ENCODE measurements at regions not wholly inside any gene's neighbourhood (a gene's known extent, or its start where the extent isn't known, plus 50 kb on each side); places are given as distances from the start of the nearest gene placed in this dataset.

DNA sequence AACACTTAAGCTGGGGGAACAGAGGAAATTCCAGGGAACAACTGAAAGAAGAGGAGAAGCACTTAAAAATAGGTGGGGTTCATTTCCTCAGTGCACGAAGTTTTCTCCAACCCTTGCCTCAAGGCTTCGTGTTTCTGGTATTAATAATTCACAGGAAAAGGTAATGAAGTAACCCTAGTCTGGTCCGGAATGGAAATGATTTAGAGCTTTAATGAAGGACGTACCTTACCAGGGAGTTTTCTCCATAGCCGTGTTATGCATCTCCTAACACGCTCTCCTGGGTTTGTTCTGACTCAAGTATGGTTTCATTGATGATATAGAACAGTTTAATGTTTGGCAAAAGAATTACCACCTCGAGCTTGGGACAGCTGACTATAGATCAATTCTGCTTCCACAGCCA lies 214.2 kb downstream of the MTX2 start:
- DNase-seq (ENCODE audit: low read depth, low spot score) = no peak
- TF ChIP-seq, protein P1, sequence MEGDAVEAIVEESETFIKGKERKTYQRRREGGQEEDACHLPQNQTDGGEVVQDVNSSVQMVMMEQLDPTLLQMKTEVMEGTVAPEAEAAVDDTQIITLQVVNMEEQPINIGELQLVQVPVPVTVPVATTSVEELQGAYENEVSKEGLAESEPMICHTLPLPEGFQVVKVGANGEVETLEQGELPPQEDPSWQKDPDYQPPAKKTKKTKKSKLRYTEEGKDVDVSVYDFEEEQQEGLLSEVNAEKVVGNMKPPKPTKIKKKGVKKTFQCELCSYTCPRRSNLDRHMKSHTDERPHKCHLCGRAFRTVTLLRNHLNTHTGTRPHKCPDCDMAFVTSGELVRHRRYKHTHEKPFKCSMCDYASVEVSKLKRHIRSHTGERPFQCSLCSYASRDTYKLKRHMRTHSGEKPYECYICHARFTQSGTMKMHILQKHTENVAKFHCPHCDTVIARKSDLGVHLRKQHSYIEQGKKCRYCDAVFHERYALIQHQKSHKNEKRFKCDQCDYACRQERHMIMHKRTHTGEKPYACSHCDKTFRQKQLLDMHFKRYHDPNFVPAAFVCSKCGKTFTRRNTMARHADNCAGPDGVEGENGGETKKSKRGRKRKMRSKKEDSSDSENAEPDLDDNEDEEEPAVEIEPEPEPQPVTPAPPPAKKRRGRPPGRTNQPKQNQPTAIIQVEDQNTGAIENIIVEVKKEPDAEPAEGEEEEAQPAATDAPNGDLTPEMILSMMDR (IDR thresholded peaks at IDR 0.05; ENCODE audit: low read depth, low read length) = no peak
- Histone ChIP-seq H3K27me3 (ENCODE audit: control insufficient read depth, insufficient read depth, low read length) (peaks cover 20% of the 10 kb centered on the region), H3K27ac (ENCODE audit: low read depth, low read length) (no peak overlapping the region), H3K4me3 (ENCODE audit: low read depth, low read length) (no peak overlapping the region), H3K9me3 (ENCODE audit: control insufficient read depth, insufficient read depth, low read length) (no peaks in the 10 kb centered on the region)
- ChIA-PET POLR2A (no interaction called here), CTCF (interaction anchor here (0.6 kb wide), 1 partner anchor 239 kb away, joined by 5 read pairs; no protein-coding TSS in a partner anchor)

DNA sequence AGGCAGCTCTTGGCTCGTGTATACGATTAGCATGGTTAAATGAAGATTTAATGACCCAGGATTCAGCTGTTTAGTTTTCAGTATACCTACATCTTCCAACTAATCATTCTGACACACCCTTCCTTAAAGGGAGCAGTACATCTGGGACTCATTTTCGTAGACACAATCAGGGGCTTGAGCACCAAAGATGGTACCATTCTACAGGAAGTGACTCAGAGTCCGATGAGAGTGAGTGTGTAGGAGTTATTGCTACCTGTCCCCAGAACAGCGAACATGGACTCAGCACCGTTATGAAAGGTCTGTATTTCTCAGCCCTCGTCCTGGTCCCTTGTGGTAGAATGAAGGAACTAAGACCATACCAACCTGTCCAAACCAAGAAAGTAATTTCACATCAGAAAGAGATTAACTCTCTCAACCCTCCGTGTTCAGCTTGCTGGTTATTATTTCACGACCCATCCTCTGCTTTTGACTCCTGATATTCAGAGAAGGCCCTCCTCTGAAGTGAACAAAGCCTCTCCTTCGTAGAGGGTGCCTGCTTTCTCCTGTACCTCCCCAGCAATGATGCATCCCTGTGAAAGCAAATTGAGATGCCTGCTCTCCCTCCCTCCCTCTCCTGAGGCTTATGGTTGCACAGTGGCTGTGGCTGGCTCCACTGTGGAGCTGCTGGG lies 214.8 kb downstream of the MTX2 start:
- POLR2A ChIA-PET = no interaction called here
- CTCF ChIA-PET = interaction anchor here (0.6 to 1.3 kb wide), 2 partner anchors 30 to 240 kb away, joined by 5 to 7 read pairs; no protein-coding TSS in a partner anchor
- Histone ChIP-seq H3K27me3 (ENCODE audit: control insufficient read depth, insufficient read depth, low read length) (peaks cover 20% of the 10 kb centered on the region), H3K9me3 (ENCODE audit: control insufficient read depth, insufficient read depth, low read length) (no peaks in the 10 kb centered on the region), H3K4me3 (ENCODE audit: low read depth, low read length) (no peak overlapping the region), H3K27ac (ENCODE audit: low read depth, low read length) (no peak overlapping the region)
- no peak for DNase-seq (ENCODE audit: low read depth, low spot score)
- TF ChIP-seq, protein P1 (IDR thresholded peaks at IDR 0.05; ENCODE audit: low read depth, low read length) = no peak

DNA sequence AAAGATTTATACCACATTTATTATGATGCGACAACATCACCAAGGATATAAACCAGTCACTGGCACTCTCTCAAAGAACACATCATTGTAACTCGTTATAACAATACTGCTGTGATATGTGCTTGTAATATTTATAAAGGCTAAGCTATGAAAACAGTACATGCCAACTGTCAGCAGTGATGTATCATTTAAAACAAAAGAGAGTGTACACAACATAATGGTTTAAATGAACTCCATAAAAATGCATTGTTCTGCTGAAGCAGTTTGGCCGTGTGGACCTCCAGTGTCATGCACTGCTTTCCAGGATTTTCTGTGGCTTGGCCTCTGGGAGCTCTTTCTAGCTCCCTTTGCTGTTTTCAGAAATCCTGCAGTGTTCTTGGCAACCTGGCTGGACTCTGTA lies 215.6 kb downstream of the MTX2 start:
- Histone ChIP-seq H3K27me3 (ENCODE audit: control insufficient read depth, insufficient read depth, low read length) (peaks cover 22% of the 10 kb centered on the region), H3K4me3 (ENCODE audit: low read depth, low read length) (no peak overlapping the region), H3K27ac (ENCODE audit: low read depth, low read length) (no peak overlapping the region), H3K9me3 (ENCODE audit: control insufficient read depth, insufficient read depth, low read length) (no peaks in the 10 kb centered on the region)
- TF ChIP-seq, protein P1 (IDR thresholded peaks at IDR 0.05; ENCODE audit: low read depth, low read length) = no peak
- POLR2A ChIA-PET = no interaction called here
- CTCF ChIA-PET = interaction anchor here (1.3 kb wide), 2 partner anchors 11 to 30 kb away, joined by 3 to 7 read pairs; no protein-coding TSS in a partner anchor
- DNase-seq (ENCODE audit: low read depth, low spot score) = no peak

DNA sequence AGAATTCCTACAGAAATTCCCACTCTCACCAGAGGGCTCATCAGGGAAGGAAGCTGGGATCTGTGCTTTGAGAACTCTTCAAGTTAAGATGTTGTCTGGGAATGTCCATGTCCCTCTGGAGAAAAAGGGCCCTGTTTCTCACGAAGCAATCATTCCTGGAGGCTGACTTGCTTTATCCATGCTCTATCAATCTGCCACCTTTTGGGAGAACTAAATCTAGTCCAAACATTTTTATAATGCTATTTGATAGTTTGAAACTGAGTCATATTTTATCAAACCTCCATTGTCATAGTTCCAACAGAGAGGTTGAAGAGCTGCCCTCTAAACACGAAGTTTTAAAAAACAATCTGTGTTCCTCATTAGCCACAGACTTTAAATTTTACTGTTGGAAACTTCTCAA lies 219.2 kb downstream of the MTX2 start:
- peaks cover 15% of the 10 kb centered on the region for H3K27me3 ChIP-seq (ENCODE audit: control insufficient read depth, insufficient read depth, low read length)
- POLR2A ChIA-PET = no interaction called here
- no peak overlapping the region for H3K4me3 ChIP-seq (ENCODE audit: low read depth, low read length)
- no peak overlapping the region for H3K27ac ChIP-seq (ENCODE audit: low read depth, low read length)
- H3K9me3 ChIP-seq (ENCODE audit: control insufficient read depth, insufficient read depth, low read length) = peaks cover 7% of the 10 kb centered on the region; the same call in 1 of the 2 replicates
- TF ChIP-seq, protein P1 (IDR thresholded peaks at IDR 0.05; ENCODE audit: low read depth, low read length) = no peak
- CTCF ChIA-PET = interaction anchor here (0.6 to 5.3 kb wide), 2 partner anchors 34 to 356 kb away, joined by 4 to 26 read pairs; no protein-coding TSS in a partner anchor
- DNase-seq (ENCODE audit: low read depth, low spot score) = no peak

All from AG04450 (cell line).